LNCaP clone FGC (cell line): ENCODE measurements at regions not wholly inside any gene's neighbourhood (a gene's known extent, or its start where the extent isn't known, plus 50 kb on each side); places are given as distances from the start of the nearest gene placed in this dataset.
A peak's percentile ranks its signal among the peaks of the same experiment; 100 is the strongest.
"Not testable (repeated sequence)": the region's sequence is repeated elsewhere in the genome, so short reads cannot be mapped to it uniquely, and the experiment has no call there.

Source experiments
- DNase-seq: peaks from one replicate; pipeline ENCODE4 v3.0.0-alpha.2; 2011; ENCODE audit warnings: low read depth
- H3K4me3 ChIP-seq: 2 replicates; pipeline ENCODE4 v1.5.1; 2011; ENCODE audit warnings: mild to moderate bottlenecking, low read depth, low read length, control low read depth
- TF ChIP-seq, protein P1 (sequence below): IDR thresholded peaks from 2 replicates; pipeline ENCODE4 v1.5.1; 2012; ENCODE audit warnings: mild to moderate bottlenecking; ENCODE audit not compliant: control insufficient read depth, insufficient read depth; ENCODE audit errors: extremely low read depth

DNA sequence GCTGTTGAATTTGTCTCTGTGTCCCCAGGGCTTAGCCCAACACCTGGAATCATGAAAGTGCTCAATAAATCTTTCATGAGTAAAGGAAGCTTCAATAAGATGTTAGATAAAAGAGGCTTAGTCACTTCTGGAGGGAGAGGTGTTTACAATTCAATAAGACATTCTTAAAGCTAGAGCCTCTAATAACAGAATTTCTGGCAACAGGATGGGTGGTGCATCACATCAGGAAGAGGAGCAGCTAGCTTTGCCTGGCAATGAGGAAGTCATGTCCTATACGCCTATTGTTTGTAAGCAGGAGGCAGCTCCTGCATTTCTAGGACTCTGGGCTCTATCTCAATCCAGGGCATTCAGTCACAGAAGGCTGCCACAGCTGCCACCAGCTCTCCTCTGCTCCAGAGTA is 638.5 kb downstream of the EPM2A start:
- TF ChIP-seq, protein P1, sequence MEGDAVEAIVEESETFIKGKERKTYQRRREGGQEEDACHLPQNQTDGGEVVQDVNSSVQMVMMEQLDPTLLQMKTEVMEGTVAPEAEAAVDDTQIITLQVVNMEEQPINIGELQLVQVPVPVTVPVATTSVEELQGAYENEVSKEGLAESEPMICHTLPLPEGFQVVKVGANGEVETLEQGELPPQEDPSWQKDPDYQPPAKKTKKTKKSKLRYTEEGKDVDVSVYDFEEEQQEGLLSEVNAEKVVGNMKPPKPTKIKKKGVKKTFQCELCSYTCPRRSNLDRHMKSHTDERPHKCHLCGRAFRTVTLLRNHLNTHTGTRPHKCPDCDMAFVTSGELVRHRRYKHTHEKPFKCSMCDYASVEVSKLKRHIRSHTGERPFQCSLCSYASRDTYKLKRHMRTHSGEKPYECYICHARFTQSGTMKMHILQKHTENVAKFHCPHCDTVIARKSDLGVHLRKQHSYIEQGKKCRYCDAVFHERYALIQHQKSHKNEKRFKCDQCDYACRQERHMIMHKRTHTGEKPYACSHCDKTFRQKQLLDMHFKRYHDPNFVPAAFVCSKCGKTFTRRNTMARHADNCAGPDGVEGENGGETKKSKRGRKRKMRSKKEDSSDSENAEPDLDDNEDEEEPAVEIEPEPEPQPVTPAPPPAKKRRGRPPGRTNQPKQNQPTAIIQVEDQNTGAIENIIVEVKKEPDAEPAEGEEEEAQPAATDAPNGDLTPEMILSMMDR = no peak
- peak; percentile 77 for DNase-seq
- no peak overlapping the region for H3K4me3 ChIP-seq

DNA sequence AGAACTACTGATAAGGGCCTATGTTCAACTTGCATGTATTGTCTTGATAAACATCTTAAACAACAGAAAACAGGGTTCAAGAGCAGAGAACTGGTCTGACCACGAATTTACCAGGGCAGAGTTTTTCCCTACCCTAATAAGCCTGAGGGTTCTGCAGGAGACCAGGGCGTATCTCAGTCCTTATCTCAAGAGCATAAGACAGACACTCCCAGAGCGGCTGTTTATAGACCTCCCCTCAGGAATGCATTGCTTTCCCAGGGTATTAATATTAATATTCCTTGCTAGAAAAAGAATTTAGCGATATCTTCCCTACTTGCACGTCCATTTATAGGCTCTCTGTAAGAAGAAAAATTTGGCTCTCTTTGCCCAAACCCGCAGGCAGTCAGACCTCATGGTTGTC is 637.2 kb downstream of the EPM2A start:
- not testable (repeated sequence) for DNase-seq, H3K4me3 ChIP-seq

DNA sequence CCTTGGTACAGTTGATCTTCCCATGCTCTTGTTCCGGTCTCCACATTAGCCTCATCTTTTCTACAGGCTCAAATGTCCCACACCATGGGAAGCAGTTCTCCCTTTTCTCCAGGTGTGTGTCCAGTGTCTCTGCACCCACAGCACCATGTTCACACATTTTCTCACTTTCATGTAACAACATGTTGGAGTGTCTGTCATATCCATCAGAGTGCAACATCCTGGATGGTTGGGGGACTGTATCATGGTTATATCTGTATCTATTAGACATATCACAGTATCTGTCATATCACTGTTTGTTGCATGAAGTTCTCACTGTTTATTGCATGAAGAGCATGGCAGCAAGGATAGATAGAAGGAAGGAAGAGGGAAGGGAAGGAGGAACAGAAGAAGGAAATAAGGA is 635.6 kb downstream of the EPM2A start:
- TF ChIP-seq, protein P1 = no peak
- DNase-seq = no peak
- H3K4me3 ChIP-seq = no peak overlapping the region

DNA sequence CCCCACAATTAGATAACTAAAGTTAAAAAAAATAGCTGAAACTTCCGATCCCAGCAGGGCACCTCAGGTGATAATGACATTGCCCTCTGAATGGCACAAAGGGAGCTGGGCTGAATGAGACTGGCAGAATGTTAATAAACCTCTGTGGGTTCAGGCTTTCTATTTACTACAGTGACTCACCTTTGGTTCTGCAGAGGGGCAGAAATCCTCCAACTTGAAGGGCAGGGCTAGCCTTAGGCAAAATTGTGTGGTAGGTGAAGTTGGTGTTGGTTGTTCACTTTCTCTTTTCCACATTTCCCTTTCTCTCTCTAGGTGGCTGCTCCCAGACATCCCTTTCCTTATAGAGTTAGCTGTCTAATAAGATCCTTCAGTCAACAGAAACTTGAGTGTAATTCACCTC is 625.2 kb downstream of the EPM2A start:
- DNase-seq = no peak
- TF ChIP-seq, protein P1 = no peak
- H3K4me3 ChIP-seq = no peak overlapping the region

DNA sequence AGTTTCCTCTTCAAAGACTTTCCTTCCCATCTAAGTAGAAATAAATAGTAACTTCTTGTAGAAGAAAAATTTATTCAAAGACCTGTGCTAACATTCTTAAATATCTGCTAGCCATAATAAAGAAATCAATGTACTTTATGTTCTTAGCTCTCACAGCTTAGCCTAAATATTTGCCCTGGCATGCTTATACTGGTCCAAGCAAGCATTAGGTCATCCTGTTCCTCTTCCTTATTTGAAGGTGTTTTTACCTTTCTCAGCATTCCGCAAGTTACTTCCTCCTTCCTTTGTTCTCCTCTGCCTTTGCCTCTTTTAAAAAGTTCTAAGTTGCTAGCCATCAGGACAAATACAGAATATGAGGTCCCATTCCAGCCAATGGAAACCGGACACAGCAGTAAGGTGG is 623.9 kb downstream of the EPM2A start:
- not testable (repeated sequence) for H3K4me3 ChIP-seq
- DNase-seq = peak; percentile 80

DNA sequence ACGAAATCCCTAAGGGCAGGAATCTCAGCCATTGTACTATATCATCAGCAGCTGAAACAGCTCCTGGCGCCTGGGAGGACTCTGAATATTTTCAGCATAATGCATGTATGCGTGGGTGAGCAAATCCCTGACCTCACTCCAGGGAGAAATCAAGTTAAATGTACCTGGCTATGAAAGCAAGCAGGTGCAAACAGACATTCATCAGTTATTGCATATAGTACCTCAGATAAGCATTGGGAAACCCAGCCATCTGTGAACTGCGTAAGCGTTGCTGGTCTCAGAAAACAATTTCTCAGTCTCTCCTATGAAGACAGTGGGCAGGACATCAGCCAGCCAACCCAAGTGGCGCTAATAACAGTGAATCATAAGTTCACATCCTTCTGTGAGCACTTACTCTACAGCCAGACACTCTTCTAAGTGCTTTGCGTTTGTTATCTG is 622.6 kb downstream of the EPM2A start:
- DNase-seq = no peak

DNA sequence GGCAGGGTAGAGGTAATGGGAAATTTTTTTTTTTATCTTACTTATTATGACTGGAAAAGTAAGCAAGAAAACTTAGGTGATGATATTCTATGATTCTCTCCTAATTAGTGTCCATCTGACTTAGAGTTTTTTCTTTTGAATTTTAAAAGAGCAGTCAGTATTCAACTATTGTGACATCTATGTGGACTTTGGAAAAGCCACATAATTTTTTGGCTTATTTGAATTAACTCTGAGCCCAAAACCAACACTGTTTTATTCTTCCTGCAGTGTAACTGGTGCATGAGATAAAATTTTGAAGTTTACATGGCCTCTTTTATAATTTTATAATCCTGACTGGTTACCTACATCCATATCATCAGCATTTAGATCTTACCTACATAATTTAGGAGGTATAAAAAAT is 619.7 kb downstream of the EPM2A start:
- TF ChIP-seq, protein P1 = no peak

More for the DNA sequence above, 622.6 kb downstream of the EPM2A start:
- TF ChIP-seq, protein P1 = no peak
- no peak overlapping the region for H3K4me3 ChIP-seq

DNA sequence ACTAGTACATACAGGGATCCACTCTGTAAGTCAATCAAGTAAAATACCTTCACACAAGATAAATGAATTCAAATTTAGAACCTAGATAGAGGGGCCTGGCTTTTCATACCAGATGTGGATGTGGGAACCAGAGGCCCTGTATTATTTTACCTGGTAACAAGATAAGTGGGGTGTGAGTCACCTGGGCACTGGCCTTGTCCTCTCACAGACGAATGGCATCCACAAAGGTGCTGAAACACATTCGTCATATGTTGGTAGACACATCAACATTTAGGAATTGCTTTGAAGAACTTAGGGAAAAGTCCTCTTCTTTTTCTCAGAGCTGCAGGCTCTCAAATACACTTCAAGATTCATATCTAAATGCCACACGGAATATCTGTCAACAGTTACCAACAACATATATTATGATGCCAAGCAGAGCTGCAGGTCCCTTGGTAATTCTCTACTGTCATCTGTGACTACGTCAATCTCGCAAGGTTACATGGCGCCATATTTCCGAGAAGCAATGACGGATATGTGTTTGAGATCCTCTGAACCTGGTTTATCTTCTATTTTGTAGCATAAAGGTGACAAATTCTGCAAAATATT is 618.6 kb downstream of the EPM2A start:
- H3K4me3 ChIP-seq = no peak overlapping the region
- no peak for DNase-seq
- TF ChIP-seq, protein P1 = no peak

More for the DNA sequence above, 619.7 kb downstream of the EPM2A start:
- DNase-seq = no peak
- no peak overlapping the region for H3K4me3 ChIP-seq
